Neural progenitor cell (in vitro differentiated cells): ENCODE measurements at regions not wholly inside any gene's neighbourhood (a gene's known extent, or its start where the extent isn't known, plus 50 kb on each side); places are given as distances from the start of the nearest gene placed in this dataset.

Source experiments
- EZH2 ChIP-seq: fragments of 200-600 bp; sonication (generic); IDR thresholded peaks from 2 replicates; pipeline ENCODE4 v1.6.1; 2017; ENCODE audit warnings: antibody characterized with exemption, mild to moderate bottlenecking, moderate library complexity
- TF ChIP-seq, protein P1 (sequence below): fragments of 200-600 bp; sonication (generic); IDR thresholded peaks from 2 replicates; pipeline ENCODE4 v1.5.1; 2017; ENCODE audit warnings: antibody characterized with exemption, mild to moderate bottlenecking

GRCh38 chr3:1954632-1955031 lies 144.0 kb upstream of the CNTN4 start:
- TF ChIP-seq, protein P1, sequence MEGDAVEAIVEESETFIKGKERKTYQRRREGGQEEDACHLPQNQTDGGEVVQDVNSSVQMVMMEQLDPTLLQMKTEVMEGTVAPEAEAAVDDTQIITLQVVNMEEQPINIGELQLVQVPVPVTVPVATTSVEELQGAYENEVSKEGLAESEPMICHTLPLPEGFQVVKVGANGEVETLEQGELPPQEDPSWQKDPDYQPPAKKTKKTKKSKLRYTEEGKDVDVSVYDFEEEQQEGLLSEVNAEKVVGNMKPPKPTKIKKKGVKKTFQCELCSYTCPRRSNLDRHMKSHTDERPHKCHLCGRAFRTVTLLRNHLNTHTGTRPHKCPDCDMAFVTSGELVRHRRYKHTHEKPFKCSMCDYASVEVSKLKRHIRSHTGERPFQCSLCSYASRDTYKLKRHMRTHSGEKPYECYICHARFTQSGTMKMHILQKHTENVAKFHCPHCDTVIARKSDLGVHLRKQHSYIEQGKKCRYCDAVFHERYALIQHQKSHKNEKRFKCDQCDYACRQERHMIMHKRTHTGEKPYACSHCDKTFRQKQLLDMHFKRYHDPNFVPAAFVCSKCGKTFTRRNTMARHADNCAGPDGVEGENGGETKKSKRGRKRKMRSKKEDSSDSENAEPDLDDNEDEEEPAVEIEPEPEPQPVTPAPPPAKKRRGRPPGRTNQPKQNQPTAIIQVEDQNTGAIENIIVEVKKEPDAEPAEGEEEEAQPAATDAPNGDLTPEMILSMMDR = no peak
- no peak for TF ChIP-seq EZH2
